Transverse colon (tissue), 4 donors: ENCODE measurements at regions not wholly inside any gene's neighbourhood (a gene's known extent, or its start where the extent isn't known, plus 50 kb on each side); places are given as distances from the start of the nearest gene placed in this dataset.

ENCODE experiments used
- DNase-seq: peaks from one replicate; pipeline ENCODE4 v3.0.0-alpha.2; 2019
- H3K27ac ChIP-seq, 4 donors: fragments of 200-600 bp; sonication (generic); 2 replicates each; pipeline ENCODE4 v1.5.1; 2016 to 2018; ENCODE audit warnings: inconsistent platforms in 4 of 4
- H3K27me3 ChIP-seq: fragments of 200-600 bp; sonication (generic); 2 replicates; pipeline ENCODE4 v1.5.1; 2017; ENCODE audit warnings: inconsistent platforms
- H3K36me3 ChIP-seq, 4 donors: fragments of 200-600 bp; sonication (generic); 2 replicates each; pipeline ENCODE4 v1.5.1; 2017 to 2019; ENCODE audit warnings: inconsistent platforms in 4 of 4
- H3K4me1 ChIP-seq, 4 donors: fragments of 200-600 bp; sonication (generic); 2 replicates each; pipeline ENCODE4 v1.5.1; 2017 to 2020; ENCODE audit warnings: inconsistent platforms in 4 of 4
- H3K4me3 ChIP-seq, 4 donors: fragments of 200-600 bp; sonication (generic); 1 replicate in 1 of 4; 2 replicates in 3 of 4; pipeline versions ENCODE4 v1.5.1 to v1.6.1; 2017 to 2019; ENCODE audit warnings: inconsistent platforms in 4 of 4
- H3K9me3 ChIP-seq, 2 donors: fragments of 200-600 bp; sonication (generic); 2 replicates each; pipeline ENCODE4 v1.5.1; 2017 to 2019; ENCODE audit warnings: inconsistent platforms in 2 of 2
- CTCF ChIP-seq, 5 experiments: fragments of 200-600 bp in 3 of 5; fragments of 450-650 bp in 2 of 5; sonication (generic) in 3 of 5; IDR thresholded peaks; 1 replicate in 2 of 5; 2 replicates in 3 of 5; pipeline ENCODE4 v1.5.1; 2016 to 2017; ENCODE audit warnings: antibody characterized with exemption in 5 of 5, inconsistent platforms in 3 of 5, mild to moderate bottlenecking in 2 of 5, moderate library complexity in 1 of 5
- EP300 ChIP-seq: sonication (generic); formaldehyde crosslinking; IDR thresholded peaks from one replicate; pipeline ENCODE4 v1.6.1; 2017; ENCODE audit warnings: antibody characterized with exemption, low read depth
- POLR2A ChIP-seq: fragments of 450-650 bp; IDR thresholded peaks from one replicate; pipeline ENCODE4 v1.6.1; 2016; ENCODE audit warnings: antibody characterized with exemption, mild to moderate bottlenecking, moderate library complexity
- POLR2AphosphoS5 ChIP-seq, 3 donors: sonication (generic); formaldehyde crosslinking; IDR thresholded peaks; one replicate each; pipeline ENCODE4 v1.6.1; 2016; ENCODE audit warnings: antibody characterized with exemption in 3 of 3
- WGBS, 2 donors: methylation state at CpG; one replicate each; pipeline ENCODE4 v1.1.5; 2018; ENCODE audit warnings: low coverage in 1 of 2; 5-methylcytosine and 5-hydroxymethylcytosine counted together
- in situ Hi-C, 4 donors: fragments of 200-750 bp; cut with MboI; loops; one replicate each; pipeline versions ENCODE4 v1.15.0 to v1.15.1; 2017; ENCODE audit warnings: low sequenced_read_pairs in 3 of 4, low pct_ligation_motif_present in 1 of 4, low pct_unique_long_range_greater_than_20kb in 1 of 4
- intact Hi-C: fragments of 100-400 bp; cut with DNase I; formaldehyde crosslinking; loops from one replicate; pipeline ENCODE4 v1.15.1; 2023; ENCODE audit warnings: low total_unique reads

GRCh38 chr4:135238940-135239339 is 1037.4 kb upstream of the PABPC4L start:
- in situ Hi-C loops: no loop called here
- WGBS, 2 donors: 52 to 69% methylated on average over 3 of the region's 3 CpGs
- intact Hi-C loops: no loop called here
- Histone ChIP-seq H3K27ac (no peak overlapping the region), H3K27me3 (no peaks in the 10 kb centered on the region), H3K36me3 (no peaks in the 10 kb centered on the region), H3K4me3 (no peak overlapping the region), H3K9me3 (no peaks in the 10 kb centered on the region), H3K4me1 (no peaks in the 10 kb centered on the region)
- TF ChIP-seq CTCF (IDR thresholded peaks at IDR 0.05): no peak
- no peak for TF ChIP-seq POLR2AphosphoS5 (IDR thresholded peaks at IDR 0.05)
- no peak for TF ChIP-seq EP300
- no peak for TF ChIP-seq POLR2A
- no peak for DNase-seq

- in situ Hi-C loops: no loop called here
- no peak for DNase-seq
Observed at GRCh38 chr4:135236048-135236447, 1034.5 kb upstream of the PABPC4L start.

GRCh38 chr4:135227842-135228241 is 1026.3 kb upstream of the PABPC4L start:
- no peaks in the 10 kb centered on the region for H3K27me3 ChIP-seq
- TF ChIP-seq CTCF (IDR thresholded peaks at IDR 0.05): no peak
- TF ChIP-seq POLR2AphosphoS5 (IDR thresholded peaks at IDR 0.05): no peak
- TF ChIP-seq POLR2A: no peak
- no peak for TF ChIP-seq EP300
- DNase-seq: no peak
- no peak overlapping the region for H3K27ac ChIP-seq
- H3K36me3 ChIP-seq: no peaks in the 10 kb centered on the region
- intact Hi-C loops: no loop called here
- no peaks in the 10 kb centered on the region for H3K9me3 ChIP-seq
- H3K4me1 ChIP-seq: no peaks in the 10 kb centered on the region
- 73 to 76% methylated on average over 1 of the region's 1 CpG for WGBS, 2 donors
- in situ Hi-C loops: no loop called here
- H3K4me3 ChIP-seq: no peak overlapping the region

More at GRCh38 chr4:135236048-135236447, 1034.5 kb upstream of the PABPC4L start:
- intact Hi-C loops: no loop called here
- Histone ChIP-seq H3K27me3 (no peaks in the 10 kb centered on the region), H3K27ac (no peak overlapping the region), H3K4me3 (no peak overlapping the region), H3K9me3 (no peaks in the 10 kb centered on the region), H3K4me1 (no peaks in the 10 kb centered on the region), H3K36me3 (no peaks in the 10 kb centered on the region)
- 70% methylated on average over 1 of the region's 1 CpG; no CpG with 5 or more reads in 1 of the 2 donors for WGBS, 2 donors
- TF ChIP-seq CTCF (IDR thresholded peaks at IDR 0.05) (no peak), POLR2AphosphoS5 (IDR thresholded peaks at IDR 0.05) (no peak)

- Histone ChIP-seq H3K27me3 (no peaks in the 10 kb centered on the region), H3K9me3 (no peaks in the 10 kb centered on the region), H3K36me3 (no peaks in the 10 kb centered on the region), H3K27ac (no peak overlapping the region), H3K4me1 (no peaks in the 10 kb centered on the region), H3K4me3 (no peak overlapping the region)
- in situ Hi-C loops (no loop called here), intact Hi-C loops (no loop called here)
- WGBS, 2 donors: 65 to 69% methylated on average over 3 of the region's 3 CpGs
- DNase-seq: no peak
- no peak for TF ChIP-seq EP300
- no peak for TF ChIP-seq POLR2A
- no peak for TF ChIP-seq CTCF (IDR thresholded peaks at IDR 0.05)
- TF ChIP-seq POLR2AphosphoS5 (IDR thresholded peaks at IDR 0.05): no peak
Observed at GRCh38 chr4:135225551-135225950, 1024.0 kb upstream of the PABPC4L start.
